ENCODE measurements at regions not wholly inside any gene's neighbourhood (a gene's known extent, or its start where the extent isn't known, plus 50 kb on each side); places are given as distances from the start of the nearest gene placed in this dataset.

- Mint-ChIP-seq H3K9me3 (ENCODE audit: insufficient read depth) (peaks cover 3% of the 10 kb centered on the region), H3K4me1 (no peaks in the 10 kb centered on the region), H3K27me3 (no peaks in the 10 kb centered on the region), H3K4me3 (no peak overlapping the region), H3K27ac (no peak overlapping the region)
- no peak overlapping the region for H3K4me3 ChIP-seq (ENCODE audit: control extremely low read depth in 1 of 5, extremely low read depth in 1 of 5, insufficient read depth in 1 of 5, low read depth in 2 of 5, low read length in 4 of 5)
- no peaks in the 10 kb centered on the region for H4K20me1 ChIP-seq (ENCODE audit: control insufficient read depth, insufficient read depth, low read length, poor library complexity, severe bottlenecking)
- 92% methylated on average over 4 of the region's 6 CpGs for WGBS (ENCODE audit: insufficient coverage)
- no peak overlapping the region for H3K4me2 ChIP-seq (replicated peaks; ENCODE audit: low read depth, low read length, poor library complexity, severe bottlenecking)
- intact Hi-C loops (cut with micrococcal nuclease), result no loop called here
- TF ChIP-seq EZH2 (IDR thresholded peaks at IDR 0.05; ENCODE audit: borderline replicate concordance, insufficient read depth, low read depth, low read length, poor library complexity, severe bottlenecking) (no peak), CTCF (IDR thresholded peaks at IDR 0.05) (no peak)
- no peak for DNase-seq
- ChIA-PET CTCF (no interaction called here), POLR2A (no interaction called here)
- no peaks in the 10 kb centered on the region for H3K79me2 ChIP-seq (ENCODE audit: control insufficient read depth, insufficient read depth, low read length)
- no peaks in the 10 kb centered on the region for H3K27me3 ChIP-seq (replicated peaks in 1 of 4; ENCODE audit: control extremely low read depth in 1 of 4, control insufficient read depth in 3 of 4, insufficient read depth in 4 of 4, low read length in 3 of 4)
- no peak for ATAC-seq (ENCODE audit: low read depth)
- no peaks in the 10 kb centered on the region for H3K4me1 ChIP-seq (ENCODE audit: control insufficient read depth in 2 of 2, insufficient read depth in 2 of 2, low read length in 2 of 2)
- H3K9ac ChIP-seq (ENCODE audit: low read length), result no peak overlapping the region
- H3K9me3 ChIP-seq (ENCODE audit: control extremely low read depth in 1 of 3, control insufficient read depth in 2 of 3, insufficient read depth in 1 of 3, low read length in 2 of 3), result peaks cover 0 to 59% (median 0%) of the 10 kb centered on the region in 3 donors
- no peak overlapping the region for H3K27ac ChIP-seq (ENCODE audit: low read length in 2 of 2)
- no peak overlapping the region for H2AFZ ChIP-seq (ENCODE audit: insufficient read depth, low read depth, low read length, poor library complexity, severe bottlenecking)
- no peaks in the 10 kb centered on the region for H3K36me3 ChIP-seq (replicated peaks in 1 of 2; ENCODE audit: control extremely low read depth in 1 of 2, control insufficient read depth in 1 of 2, extremely low read depth in 1 of 2, insufficient read depth in 2 of 2, low read length in 1 of 2)
Observed at GRCh38 chr5:2901096-2901495, 149.6 kb upstream of the IRX2 start.

GRCh38 chr5:2900360-2900759, 148.9 kb upstream of the IRX2 start:
- Histone ChIP-seq H3K4me2 (replicated peaks; ENCODE audit: low read depth, low read length, poor library complexity, severe bottlenecking) (no peak overlapping the region), H3K4me1 (ENCODE audit: control insufficient read depth in 2 of 2, insufficient read depth in 2 of 2, low read length in 2 of 2) (no peaks in the 10 kb centered on the region), H3K79me2 (ENCODE audit: control insufficient read depth, insufficient read depth, low read length) (no peaks in the 10 kb centered on the region), H3K27ac (ENCODE audit: low read length in 2 of 2) (no peak overlapping the region), H3K4me3 (ENCODE audit: control extremely low read depth in 1 of 5, extremely low read depth in 1 of 5, insufficient read depth in 1 of 5, low read depth in 2 of 5, low read length in 4 of 5) (no peak overlapping the region), H2AFZ (ENCODE audit: insufficient read depth, low read depth, low read length, poor library complexity, severe bottlenecking) (no peak overlapping the region), H3K27me3 (replicated peaks in 1 of 4; ENCODE audit: control extremely low read depth in 1 of 4, control insufficient read depth in 3 of 4, insufficient read depth in 4 of 4, low read length in 3 of 4) (no peaks in the 10 kb centered on the region), H3K9me3 (ENCODE audit: control extremely low read depth in 1 of 3, control insufficient read depth in 2 of 3, insufficient read depth in 1 of 3, low read length in 2 of 3) (peaks cover 0 to 64% (median 0%) of the 10 kb centered on the region in 3 donors), H4K20me1 (ENCODE audit: control insufficient read depth, insufficient read depth, low read length, poor library complexity, severe bottlenecking) (no peaks in the 10 kb centered on the region), H3K9ac (ENCODE audit: low read length) (no peak overlapping the region), H3K36me3 (replicated peaks in 1 of 2; ENCODE audit: control extremely low read depth in 1 of 2, control insufficient read depth in 1 of 2, extremely low read depth in 1 of 2, insufficient read depth in 2 of 2, low read length in 1 of 2) (no peaks in the 10 kb centered on the region)
- intact Hi-C loops (cut with micrococcal nuclease), result no loop called here
- CTCF ChIA-PET, result no interaction called here
- POLR2A ChIA-PET, result no interaction called here
- Mint-ChIP-seq H3K4me1 (no peaks in the 10 kb centered on the region), H3K27ac (no peak overlapping the region), H3K27me3 (no peaks in the 10 kb centered on the region), H3K4me3 (no peak overlapping the region), H3K9me3 (ENCODE audit: insufficient read depth) (peaks cover 3% of the 10 kb centered on the region)
- ATAC-seq (ENCODE audit: low read depth), result no peak
- DNase-seq, result no peak
- TF ChIP-seq CTCF (IDR thresholded peaks at IDR 0.05), result no peak
- no peak for TF ChIP-seq EZH2 (IDR thresholded peaks at IDR 0.05; ENCODE audit: borderline replicate concordance, insufficient read depth, low read depth, low read length, poor library complexity, severe bottlenecking)
